GM18907 (cell line): ENCODE measurements at regions not wholly inside any gene's neighbourhood (a gene's known extent, or its start where the extent isn't known, plus 50 kb on each side); places are given as distances from the start of the nearest gene placed in this dataset.
"Not testable (repeated sequence)": the region's sequence is repeated elsewhere in the genome, so short reads cannot be mapped to it uniquely, and the experiment has no call there.

Source experiments
- ATAC-seq: cut with Tn5 transposase; IDR thresholded peaks from one replicate; pipeline ENCODE4 v1.9.1; 2021; ENCODE audit warnings: mild to moderate bottlenecking, moderate library complexity; ENCODE audit not compliant: unreplicated experiment

DNA sequence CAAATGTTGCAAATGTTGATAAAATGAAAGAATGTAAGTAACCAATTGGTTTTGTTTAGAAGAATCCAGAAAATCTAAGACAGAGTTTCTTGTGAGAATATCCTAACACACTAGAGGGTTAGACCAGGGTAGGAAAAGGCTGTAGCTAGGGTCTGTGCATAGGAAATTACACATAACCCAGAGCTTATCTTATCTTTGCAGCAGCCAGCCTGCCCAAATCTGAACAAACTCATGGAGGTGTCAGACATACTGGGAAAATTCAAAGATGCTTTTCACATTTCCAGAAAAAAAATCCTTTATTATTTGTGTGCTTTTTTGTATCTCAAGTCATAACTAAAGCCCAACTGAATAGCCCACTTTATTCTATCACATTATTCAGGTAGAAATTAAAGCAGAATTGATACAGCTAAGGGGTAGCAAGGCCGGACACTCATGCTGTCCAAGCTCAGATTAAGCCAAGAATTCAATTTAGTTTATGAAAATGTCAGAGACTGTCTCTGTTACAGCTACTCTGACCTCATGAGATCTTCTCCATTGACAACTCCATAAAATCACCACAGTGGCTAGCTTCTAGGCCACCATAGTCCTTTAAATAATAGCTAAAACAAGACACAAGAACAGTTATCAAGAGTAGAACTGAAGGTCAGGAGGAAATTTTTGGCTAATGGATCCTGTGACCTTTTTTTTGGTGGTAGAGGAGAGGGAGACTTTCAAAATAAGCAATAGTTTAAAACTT lies 169.6 kb upstream of the RASSF8 start:
- ATAC-seq, result no peak

DNA sequence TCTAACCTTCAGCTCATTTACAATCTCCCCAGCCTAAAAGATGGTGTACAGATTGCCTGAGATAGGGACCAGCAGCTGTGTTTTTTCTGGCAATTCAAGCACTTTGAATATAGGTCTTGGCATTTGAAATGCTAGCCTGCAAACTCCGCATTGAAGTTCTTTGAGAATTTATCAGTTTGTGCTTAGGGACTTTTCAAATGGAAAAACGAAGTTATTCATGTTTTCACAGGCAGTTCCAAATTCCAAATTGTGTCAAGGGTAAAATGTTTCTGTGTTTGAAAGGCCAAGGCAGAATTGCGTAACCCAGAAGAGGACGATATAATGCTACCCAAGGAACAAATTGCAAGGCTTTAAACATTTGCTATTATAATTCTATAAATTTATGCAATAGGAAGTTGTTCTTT lies 168.9 kb upstream of the RASSF8 start:
- no peak for ATAC-seq

DNA sequence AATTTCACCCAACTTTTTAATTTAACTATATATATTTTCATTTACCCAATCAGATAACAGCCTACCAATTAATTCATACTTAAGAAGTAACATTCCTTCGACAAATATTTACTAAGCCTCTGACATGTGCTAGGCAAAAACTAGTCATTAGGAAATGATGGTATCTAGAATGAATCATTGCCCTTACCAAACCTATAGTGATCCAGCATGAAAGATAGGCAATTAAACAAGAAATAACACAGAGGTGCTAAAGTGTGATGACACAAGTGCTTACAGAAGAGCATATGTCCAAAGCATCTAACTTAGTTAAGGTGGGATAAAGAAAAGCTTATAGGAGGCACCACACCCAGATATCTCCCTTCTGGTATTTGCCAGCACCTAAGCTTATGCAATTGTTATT lies 166.5 kb upstream of the RASSF8 start:
- ATAC-seq, result no peak

DNA sequence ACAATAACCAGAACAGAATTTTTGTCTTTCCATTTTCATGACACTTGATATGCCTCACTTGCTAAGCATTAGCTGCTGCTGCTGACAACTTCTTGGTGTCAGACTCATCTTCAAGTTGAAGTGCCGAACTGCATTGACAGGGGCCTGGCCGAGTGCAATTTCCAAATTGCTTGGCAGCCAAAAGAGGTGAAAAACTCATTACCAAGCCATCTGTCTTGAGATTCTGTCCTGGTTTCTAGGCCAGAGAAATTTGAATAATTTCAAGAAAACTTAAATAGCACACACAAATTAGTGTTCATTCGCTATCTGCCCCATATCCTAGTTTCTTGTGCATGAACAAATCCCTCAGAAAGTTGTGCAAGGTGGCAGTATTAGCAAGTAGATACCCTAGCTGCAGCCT lies 165.3 kb upstream of the RASSF8 start:
- ATAC-seq, result no peak

DNA sequence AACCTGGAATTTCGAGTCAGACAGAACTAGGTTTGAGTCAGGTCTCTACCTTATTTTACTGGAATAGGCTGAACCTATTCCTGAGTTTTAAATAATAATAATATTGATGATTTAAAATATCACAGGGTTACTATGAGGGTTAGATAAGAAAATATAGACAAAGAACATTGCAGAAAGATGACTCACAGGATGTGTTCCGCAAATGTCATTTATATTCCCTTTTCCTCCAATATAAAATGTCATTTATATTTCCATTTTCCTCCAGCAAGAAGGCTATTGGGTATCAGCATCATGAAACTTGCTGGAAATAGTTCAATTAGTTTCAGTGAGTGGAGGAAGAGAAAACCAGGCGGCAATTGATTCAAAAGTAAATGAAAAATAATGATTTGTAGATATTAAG lies 163.9 kb upstream of the RASSF8 start:
- ATAC-seq, result no peak

DNA sequence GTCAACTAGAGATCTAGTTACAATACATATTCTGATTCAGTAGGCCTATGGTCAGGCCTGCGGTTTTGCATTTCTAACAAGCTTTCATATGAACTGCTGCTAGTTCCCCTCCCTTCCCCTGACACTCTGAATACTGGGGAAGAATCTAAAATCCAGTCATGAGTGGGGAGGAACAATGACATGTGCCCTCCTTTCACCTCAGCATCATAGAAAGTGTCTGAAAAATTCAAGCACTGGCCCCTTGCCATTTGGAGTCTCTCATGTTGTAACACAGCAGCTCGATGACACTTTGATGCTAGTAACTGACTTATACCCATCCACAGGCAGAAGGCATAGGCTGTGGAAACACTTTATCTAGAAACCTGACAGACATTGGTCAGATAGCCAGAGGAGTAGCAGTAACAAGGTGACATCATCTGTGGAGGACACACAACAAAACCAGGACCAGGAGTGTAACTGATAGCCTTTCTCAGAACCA lies 161.9 kb upstream of the RASSF8 start:
- no peak for ATAC-seq

DNA sequence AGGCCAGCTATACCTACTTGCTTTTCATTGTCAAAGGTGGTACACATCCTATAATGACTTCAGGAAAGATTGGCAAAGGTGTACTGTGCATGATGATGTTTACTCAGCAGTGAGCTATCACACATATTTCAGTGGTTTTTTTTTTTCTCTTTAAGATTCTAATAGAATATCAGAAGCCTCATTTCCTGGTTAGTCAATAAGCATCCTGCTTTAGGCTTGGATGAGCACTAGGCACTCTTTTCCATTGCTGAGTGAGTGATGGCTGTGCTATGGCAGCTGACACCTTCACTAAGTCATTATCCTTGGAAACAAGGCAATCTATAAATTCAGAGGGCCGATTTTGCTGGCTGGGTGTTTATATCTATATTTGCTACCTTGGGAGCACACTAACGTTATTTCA lies 161.1 kb upstream of the RASSF8 start:
- ATAC-seq, result no peak

DNA sequence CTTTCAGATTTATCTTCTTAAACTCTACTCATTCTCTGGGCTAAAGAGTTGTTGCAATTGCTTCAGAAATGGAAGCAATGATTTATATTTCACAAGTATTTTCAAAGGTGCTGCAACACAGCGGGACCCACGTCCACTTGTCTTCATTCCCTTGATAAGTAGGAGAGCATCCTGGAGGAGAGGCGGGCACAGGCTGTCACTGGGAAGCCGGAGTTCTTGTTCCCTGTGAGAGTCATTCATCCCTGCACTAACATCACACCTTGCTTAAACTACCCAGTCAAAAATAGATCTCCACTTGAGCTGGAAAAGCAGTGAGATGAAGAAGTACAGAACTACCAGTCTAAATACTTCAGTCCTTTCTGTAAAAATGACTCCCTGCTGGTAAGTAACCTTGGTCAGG lies 160.5 kb upstream of the RASSF8 start:
- ATAC-seq, result no peak

DNA sequence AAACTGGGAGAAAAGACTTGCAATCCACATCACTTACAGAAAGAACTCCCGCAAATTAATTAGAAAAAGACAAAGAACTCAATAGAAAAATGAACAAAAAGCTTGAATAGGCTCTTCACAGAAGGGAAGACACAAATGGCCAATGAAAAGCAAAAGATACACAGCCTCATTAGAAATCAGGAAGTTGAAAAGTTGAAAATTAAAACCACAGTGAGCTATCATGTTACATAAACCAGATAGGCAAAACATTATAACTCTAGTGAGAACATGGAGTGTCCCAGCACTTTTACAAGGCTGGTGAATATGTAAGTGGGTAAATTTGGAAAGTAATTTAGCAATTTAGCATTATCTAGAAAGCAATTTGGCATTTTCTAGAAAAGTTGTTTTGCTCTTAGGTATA lies 158.4 kb upstream of the RASSF8 start:
- ATAC-seq, result no peak

DNA sequence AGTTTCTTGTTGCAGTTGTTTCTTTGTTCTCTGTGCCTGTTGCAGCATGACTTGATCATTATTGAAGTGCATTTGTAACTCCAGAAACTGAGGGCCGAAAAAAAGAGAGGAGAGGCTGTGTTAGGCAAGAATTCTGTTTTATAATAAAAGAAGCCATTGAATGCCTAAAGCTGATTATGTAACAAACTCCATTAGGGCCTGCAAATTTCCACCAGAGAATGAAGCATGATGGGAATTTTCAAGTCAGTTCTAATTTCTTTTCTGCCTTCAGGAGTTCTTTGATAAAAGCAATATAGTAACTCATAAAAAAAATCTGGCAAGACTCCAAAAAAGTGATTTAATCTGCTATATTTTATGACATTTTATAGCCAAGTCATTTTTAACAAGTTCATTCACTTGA lies 156.7 kb upstream of the RASSF8 start:
- no peak for ATAC-seq

DNA sequence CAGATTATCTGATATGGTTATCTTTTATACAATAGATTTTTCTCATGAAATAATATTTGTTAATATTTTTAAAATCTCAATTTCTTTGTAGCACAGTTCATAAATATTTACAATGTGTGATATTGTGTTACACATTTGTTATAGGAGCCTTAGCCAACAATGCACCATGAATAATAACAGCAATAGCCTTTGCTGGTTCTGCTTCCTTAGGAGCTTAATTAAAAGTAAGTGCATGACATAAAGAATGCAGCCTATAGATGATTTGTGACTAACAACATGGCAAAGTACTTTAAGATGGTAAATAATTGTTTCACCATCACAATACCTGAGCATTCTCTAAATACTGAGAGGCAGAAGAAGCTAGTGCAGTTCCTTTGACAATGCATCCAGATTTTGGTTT lies 156.3 kb upstream of the RASSF8 start:
- no peak for ATAC-seq

DNA sequence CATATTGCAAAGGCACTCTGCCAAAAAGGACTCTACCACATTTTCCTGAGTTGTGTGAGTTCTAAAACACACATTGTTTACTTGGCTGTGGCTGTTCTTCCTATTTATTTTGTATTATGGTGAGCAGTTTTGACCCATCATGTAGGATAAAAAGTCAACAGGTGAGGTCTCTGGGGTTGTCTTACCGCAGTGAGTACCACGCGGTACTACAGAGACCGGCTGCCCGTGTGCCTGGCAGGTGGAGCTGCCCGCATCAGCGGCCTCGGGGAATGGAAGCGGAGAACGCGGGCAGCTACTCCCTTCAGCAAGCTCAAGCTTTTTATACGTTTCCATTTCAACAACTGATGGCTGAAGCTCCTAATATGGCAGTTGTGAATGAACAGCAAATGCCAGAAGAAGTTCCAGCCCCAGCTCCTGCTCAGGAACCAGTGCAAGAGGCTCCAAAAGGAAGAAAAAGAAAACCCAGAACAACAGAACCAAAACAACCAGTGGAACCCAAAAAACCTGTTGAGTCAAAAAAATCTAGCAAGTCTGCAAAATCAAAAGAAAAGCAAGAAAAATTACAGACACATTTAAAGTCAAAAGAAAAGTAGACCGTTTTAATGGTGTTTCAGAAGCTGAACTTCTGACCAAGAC lies 155.3 kb upstream of the RASSF8 start:
- ATAC-seq, result not testable (repeated sequence)

DNA sequence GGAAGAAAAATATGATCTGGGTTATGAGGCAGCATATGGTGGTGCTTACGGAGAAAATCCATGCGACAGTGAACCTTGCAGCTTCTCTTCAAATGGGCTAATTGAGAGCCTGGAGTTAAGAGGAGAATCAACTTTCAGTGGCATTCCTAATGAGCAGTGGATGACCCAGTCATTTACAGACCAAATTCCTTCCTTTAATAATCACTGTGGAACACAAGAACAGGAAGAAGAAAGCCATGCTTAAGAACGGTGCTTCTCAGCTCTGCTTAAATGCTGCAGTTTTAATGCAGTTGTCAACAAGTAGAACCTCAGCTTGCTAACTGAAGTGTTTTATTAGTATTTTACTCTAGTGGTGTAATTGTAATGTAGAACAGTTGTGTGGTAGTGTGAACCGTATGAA lies 154.2 kb upstream of the RASSF8 start:
- not testable (repeated sequence) for ATAC-seq

DNA sequence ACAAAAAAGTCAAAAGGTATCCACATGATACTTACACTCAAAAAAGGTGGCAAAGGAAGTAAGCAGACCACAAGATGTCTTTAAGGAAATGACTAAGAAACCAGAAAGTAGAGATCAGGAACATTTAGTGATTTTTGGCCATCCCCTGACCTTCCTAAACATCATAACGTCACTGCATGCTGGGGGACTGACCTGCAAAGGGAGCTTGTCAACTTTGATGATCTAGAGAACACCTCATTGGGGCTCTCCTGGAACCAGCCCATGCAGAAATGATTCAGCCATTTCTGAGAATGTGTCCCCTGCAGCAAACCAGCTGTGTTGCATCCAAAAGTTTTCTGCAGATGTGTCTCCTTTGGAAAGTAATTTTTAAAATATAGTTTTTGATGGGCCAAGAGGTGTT lies 152.2 kb upstream of the RASSF8 start:
- ATAC-seq, result no peak

DNA sequence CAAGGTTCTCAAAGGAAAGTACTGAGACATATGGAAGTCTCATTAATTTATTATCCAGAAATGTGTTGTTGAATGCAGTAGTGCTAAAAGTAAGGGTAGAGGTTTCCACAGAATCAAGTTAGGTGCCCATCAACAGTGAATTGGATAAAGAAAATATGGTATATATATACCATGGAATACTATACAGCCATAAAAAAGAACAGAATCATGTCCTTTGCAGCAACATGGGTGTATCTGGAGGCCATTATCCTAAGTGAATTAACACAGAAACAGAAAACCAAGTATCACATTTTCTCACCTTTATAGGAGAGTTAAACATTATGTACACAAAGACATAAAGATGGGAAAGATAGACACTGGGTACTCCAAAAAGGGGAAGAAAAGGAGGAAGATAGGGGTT lies 149.9 kb upstream of the RASSF8 start:
- no peak for ATAC-seq

DNA sequence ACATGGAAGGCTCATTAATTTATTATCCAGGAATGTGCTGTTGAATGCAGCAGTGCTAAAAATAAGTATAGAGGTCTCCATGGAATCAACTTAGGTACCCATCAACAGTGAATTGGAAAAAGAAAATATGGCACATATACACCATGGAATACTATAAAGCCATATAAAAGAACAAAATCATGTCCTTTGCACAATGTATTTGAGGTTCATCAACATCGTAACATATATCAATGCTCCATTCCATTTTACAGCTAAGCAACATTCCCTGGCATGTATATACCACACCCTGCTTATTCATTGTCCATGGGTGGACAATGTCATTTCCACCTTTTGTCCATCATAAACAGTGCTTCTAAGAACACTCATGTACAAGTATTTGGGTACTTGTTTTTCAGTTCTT lies 147.8 kb upstream of the RASSF8 start:
- ATAC-seq, result no peak

DNA sequence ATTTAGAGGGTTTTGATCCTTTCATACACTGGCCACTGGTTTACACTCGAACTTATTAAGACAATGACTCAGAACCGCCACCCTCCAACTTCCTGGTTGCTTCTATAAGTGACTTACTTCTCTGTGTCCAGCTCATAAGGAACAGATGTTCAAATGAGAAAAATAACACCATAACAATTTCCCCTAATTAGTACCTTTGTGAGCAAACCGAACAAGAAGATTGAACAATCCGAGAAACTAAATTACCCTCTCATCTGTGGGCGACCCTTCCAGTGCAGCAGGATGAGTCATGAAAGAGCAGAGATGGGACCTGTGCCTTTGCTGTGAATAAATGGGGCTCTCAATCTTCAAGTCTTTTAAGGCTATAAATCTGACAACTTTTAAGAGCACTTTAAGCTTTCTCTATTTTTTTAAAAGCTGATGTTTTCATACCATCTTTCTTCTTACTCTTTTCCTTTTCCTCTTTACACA lies 146.8 kb upstream of the RASSF8 start:
- ATAC-seq, result peak; percentile 58

DNA sequence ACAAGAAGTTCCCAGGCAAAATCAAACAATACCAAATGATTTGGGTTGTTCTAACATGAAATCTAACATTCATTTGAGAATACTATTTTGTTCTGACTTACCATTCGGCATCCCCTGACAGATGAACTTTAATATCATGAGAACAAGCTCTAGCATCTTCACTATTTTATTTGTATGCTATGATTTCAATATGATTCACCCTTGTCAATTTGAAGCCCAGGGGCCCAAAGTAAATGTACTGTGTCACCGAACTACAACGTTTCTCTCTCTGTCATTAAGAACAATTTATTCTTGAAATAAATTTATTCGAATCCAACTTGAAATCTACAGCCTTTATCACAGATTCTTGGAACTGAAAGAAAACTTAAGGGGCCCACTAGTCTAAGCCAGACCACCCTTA lies 146.2 kb upstream of the RASSF8 start:
- no peak for ATAC-seq

DNA sequence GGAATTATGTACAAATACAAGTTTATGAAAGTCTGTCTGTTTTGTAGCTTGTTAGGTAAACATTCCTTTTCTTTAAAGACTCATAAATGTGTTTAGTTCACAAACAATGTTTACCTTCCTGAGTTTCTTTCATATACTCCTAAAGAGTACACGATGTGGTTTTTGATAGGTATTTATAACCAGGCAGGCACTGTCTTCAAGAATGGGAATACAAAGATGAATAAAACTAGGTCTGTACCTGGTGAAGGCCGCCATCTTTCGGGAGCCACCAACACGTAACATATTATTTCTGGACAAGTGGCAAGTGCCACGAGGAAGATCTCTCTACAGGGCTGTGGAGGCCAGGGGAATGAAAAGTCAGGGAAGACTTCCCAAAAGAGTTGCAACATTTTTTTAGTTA lies 144.6 kb upstream of the RASSF8 start:
- ATAC-seq, result no peak

DNA sequence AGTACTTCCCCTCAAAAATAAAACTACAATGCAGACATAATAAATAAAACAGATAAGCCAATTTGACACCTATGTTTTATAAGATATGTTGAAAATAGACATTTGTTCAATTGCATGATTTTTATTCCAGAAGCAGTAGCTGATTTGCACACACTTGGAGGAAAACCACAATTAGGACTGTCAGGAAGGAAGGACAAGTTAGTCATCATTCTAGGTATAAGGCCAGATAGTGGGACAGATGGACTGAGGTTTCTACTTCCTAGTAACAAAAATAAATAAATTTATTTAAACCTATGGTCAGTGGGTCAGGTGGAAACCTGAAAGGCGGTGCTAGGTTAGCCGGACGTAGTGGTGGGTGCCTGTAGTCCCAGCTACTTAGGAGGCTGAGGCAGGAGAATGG lies 141.8 kb upstream of the RASSF8 start:
- ATAC-seq, result no peak

DNA sequence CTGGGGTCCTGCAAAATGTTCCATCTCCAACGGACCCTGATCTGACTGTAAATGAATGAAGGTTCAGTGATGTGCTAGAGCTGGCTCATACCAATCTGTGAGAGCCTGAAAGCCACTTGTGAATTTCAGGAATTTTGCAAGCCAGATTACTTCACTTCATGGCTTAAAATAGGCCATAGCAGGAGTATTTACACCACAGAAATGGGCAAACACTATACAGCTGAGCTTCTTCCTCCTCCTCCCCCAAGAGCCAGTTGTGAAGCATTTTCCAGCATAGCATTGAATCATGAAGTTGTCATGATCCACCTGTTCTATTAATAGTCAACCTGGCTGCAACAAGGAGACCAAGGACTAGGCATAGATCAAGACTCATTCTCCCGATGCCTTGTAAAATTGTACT lies 141.3 kb upstream of the RASSF8 start:
- no peak for ATAC-seq

DNA sequence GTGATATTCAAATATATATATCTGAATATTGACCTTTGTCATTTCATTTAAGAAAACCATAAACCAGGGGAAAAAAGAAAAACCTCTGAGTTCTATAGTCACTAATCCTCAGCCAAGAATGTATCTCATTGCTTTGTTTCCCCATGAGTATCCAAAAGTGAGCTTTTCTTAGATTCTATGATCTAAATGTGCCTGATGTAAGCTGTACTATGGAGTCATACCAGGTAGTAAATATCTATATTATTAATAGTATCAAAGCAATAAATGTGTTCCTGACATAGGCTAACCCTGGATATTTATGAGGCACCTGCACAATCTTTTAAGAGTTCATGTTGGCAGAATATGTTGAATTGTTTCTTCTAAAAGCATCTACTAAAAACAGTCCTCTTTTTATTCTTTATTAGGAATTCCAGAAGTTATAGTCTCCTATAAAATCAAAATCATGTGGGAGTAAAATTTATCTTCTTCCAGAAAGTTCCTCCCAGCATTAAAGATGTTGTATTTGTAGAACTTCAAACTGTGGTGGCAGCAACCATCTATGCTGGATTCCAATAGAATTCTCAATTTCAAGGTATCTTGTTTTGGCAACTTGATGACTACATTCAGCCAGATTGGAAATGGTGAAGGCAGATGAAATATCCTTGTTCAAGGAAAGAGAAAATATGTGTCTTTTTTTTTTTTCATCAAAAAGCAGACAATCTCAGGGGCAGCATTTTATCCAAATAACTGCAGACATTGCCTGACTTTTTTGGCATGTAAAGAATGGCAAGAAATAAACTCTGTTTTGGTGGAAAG lies 139.7 kb upstream of the RASSF8 start:
- no peak for ATAC-seq
